Spleen (tissue), 11 donors: ENCODE measurements at regions not wholly inside any gene's neighbourhood (a gene's known extent, or its start where the extent isn't known, plus 50 kb on each side); places are given as distances from the start of the nearest gene placed in this dataset.

Source experiments
- DNase-seq: peaks from one replicate; pipeline ENCODE4 v3.0.0-alpha.2; 2020
- H3K27ac ChIP-seq, 8 donors: fragments of 200-600 bp; sonication (generic) in 7 of 8; 1 replicate in 4 of 8; 2 replicates in 4 of 8; pipeline versions ENCODE4 v1.5.0 to v1.8.0; 2016 to 2021; ENCODE audit warnings: inconsistent platforms in 4 of 8, mild to moderate bottlenecking in 4 of 8, moderate library complexity in 1 of 8
- H3K27me3 ChIP-seq, 7 donors: fragments of 200-600 bp; sonication (generic) in 6 of 7; replicated peaks in 1 of 7; 1 replicate in 4 of 7; 2 replicates in 3 of 7; pipeline versions ENCODE4 v1.5.0 to v1.8.0; 2016 to 2021; ENCODE audit warnings: inconsistent platforms in 3 of 7, mild to moderate bottlenecking in 1 of 7
- H3K36me3 ChIP-seq, 6 donors: fragments of 200-600 bp; sonication (generic) in 5 of 6; 1 replicate in 4 of 6; 2 replicates in 2 of 6; pipeline versions ENCODE4 v1.5.0 to v1.8.0; 2016 to 2021; ENCODE audit warnings: inconsistent platforms in 2 of 6
- H3K4me1 ChIP-seq, 6 donors: fragments of 200-600 bp; sonication (generic) in 5 of 6; 1 replicate in 3 of 6; 2 replicates in 3 of 6; pipeline versions ENCODE4 v1.5.0 to v1.8.0; 2016 to 2021; ENCODE audit warnings: inconsistent platforms in 3 of 6
- H3K4me3 ChIP-seq, 8 donors: fragments of 200-600 bp; sonication (generic) in 7 of 8; 1 replicate in 4 of 8; 2 replicates in 4 of 8; pipeline versions ENCODE4 v1.5.0 to v1.8.0; 2016 to 2021; ENCODE audit warnings: inconsistent platforms in 4 of 8, mild to moderate bottlenecking in 4 of 8, moderate library complexity in 2 of 8
- H3K9me3 ChIP-seq, 8 donors: fragments of 200-600 bp; sonication (generic) in 7 of 8; 1 replicate in 4 of 8; 2 replicates in 4 of 8; pipeline versions ENCODE4 v1.5.0 to v1.8.0; 2016 to 2021; ENCODE audit warnings: inconsistent platforms in 4 of 8
- CTCF ChIP-seq, 11 experiments: fragments of 200-600 bp in 7 of 11; fragments of 450-650 bp in 4 of 11; sonication (generic) in 4 of 11; IDR thresholded peaks in 8 of 11; conservative IDR thresholded peaks in 3 of 11; 1 replicate in 7 of 11; 2 replicates in 4 of 11; pipeline versions ENCODE4 v1.4.0 to v1.8.0; 2016 to 2021; ENCODE audit warnings: antibody characterized with exemption in 11 of 11, inconsistent platforms in 4 of 11, mild to moderate bottlenecking in 1 of 11
- POLR2A ChIP-seq, 3 donors: fragments of 450-650 bp; IDR thresholded peaks; one replicate each; pipeline ENCODE4 v1.5.1; 2017; ENCODE audit warnings: antibody characterized with exemption in 3 of 3, mild to moderate bottlenecking in 1 of 3
- POLR2AphosphoS5 ChIP-seq, 3 donors: sonication (generic); formaldehyde crosslinking; IDR thresholded peaks; one replicate each; pipeline ENCODE4 v1.5.1; 2017; ENCODE audit warnings: antibody characterized with exemption in 3 of 3
- WGBS, 5 donors: extraction: QIAGEN DNeasy Blood & Tissue Kit in 3 of 5; methylation state at CpG; one replicate each; pipeline versions ENCODE4 v1.1.5 to v1.1.7; 2013 to 2018; 5-methylcytosine and 5-hydroxymethylcytosine counted together
- intact Hi-C: fragments of 100-400 bp; cut with DNase I; formaldehyde crosslinking; loops from one replicate; pipeline ENCODE4 v1.15.0; 2023; ENCODE audit warnings: low total_unique reads
- donor health status: healthy with polysubstance abuse.
- donor health status: DM: no; HTN: no; CAD: no; lungs with moderate emphysema.
- donor health status: DM: no; HTN: no; CAD: no.
- donor health status: Bipolar disorder and iron deficiency.
- donor health status: healthy.
- donor health status: DM: no; HTN: no; CAD: no.
- donor health status: DM: yes; HTN: yes; CAD: no.

GRCh38 chr2:236632295-236633218 is 62.9 kb downstream of the ACKR3 start:
- Histone ChIP-seq H3K9me3 (no peaks in the 10 kb centered on the region), H3K27ac (no peak overlapping the region), H3K27me3 (no peaks in the 10 kb centered on the region), H3K4me3 (no peak overlapping the region), H3K36me3 (no peaks in the 10 kb centered on the region), H3K4me1 (no peaks in the 10 kb centered on the region)
- intact Hi-C loops = no loop called here
- TF ChIP-seq POLR2AphosphoS5 (IDR thresholded peaks at IDR 0.05) (no peak), POLR2A (IDR thresholded peaks at IDR 0.05) (no peak), CTCF (IDR thresholded peaks at IDR 0.05 in 8 of 11, conservative IDR thresholded peaks at IDR 0.05 in 3 of 11) (no peak)
- WGBS, 5 donors = 81 to 88% (median 85%) methylated on average over 10 to 11 of the region's 11 CpGs
- no peak for DNase-seq

- no peak for TF ChIP-seq POLR2AphosphoS5 (IDR thresholded peaks at IDR 0.05)
- no peak for TF ChIP-seq CTCF (IDR thresholded peaks at IDR 0.05 in 8 of 11, conservative IDR thresholded peaks at IDR 0.05 in 3 of 11)
- TF ChIP-seq POLR2A (IDR thresholded peaks at IDR 0.05) = no peak
- 69 to 73% (median 72%) methylated on average over 5 of the region's 5 CpGs for WGBS, 5 donors
- Histone ChIP-seq H3K36me3 (no peaks in the 10 kb centered on the region), H3K27me3 (no peaks in the 10 kb centered on the region), H3K4me1 (no peaks in the 10 kb centered on the region), H3K9me3 (no peaks in the 10 kb centered on the region), H3K27ac (no peak overlapping the region), H3K4me3 (no peak overlapping the region)
- peak; percentile 61 for DNase-seq
- intact Hi-C loops = no loop called here
These were observed 63.6 kb downstream of the ACKR3 start for GRCh38 chr2:236633219-236633570.

GRCh38 chr2:236633775-236634560 is 64.3 kb downstream of the ACKR3 start:
- DNase-seq = peak; percentile 61
- Histone ChIP-seq H3K4me1 (no peaks in the 10 kb centered on the region), H3K9me3 (no peaks in the 10 kb centered on the region), H3K27ac (no peak overlapping the region), H3K36me3 (no peaks in the 10 kb centered on the region), H3K27me3 (no peaks in the 10 kb centered on the region), H3K4me3 (no peak overlapping the region)
- TF ChIP-seq POLR2A (IDR thresholded peaks at IDR 0.05) (no peak), CTCF (IDR thresholded peaks at IDR 0.05 in 8 of 11, conservative IDR thresholded peaks at IDR 0.05 in 3 of 11) (no peak), POLR2AphosphoS5 (IDR thresholded peaks at IDR 0.05) (no peak)
- intact Hi-C loops = no loop called here
- WGBS, 5 donors = 86 to 94% (median 92%) methylated on average over 26 of the region's 26 CpGs

- 89 to 94% (median 91%) methylated on average over 7 of the region's 7 CpGs for WGBS, 5 donors
These were observed 66.6 kb downstream of the ACKR3 start for GRCh38 chr2:236636261-236636660.

More at GRCh38 chr2:236636261-236636660, 66.6 kb downstream of the ACKR3 start:
- H3K9me3 ChIP-seq = peaks cover 0 to 9% (median 5%) of the 10 kb centered on the region in 8 donors
- TF ChIP-seq CTCF (IDR thresholded peaks at IDR 0.05 in 8 of 11, conservative IDR thresholded peaks at IDR 0.05 in 3 of 11) (no peak), POLR2A (IDR thresholded peaks at IDR 0.05) (no peak), POLR2AphosphoS5 (IDR thresholded peaks at IDR 0.05) (no peak)
- no peaks in the 10 kb centered on the region for H3K4me1 ChIP-seq
- no peak overlapping the region for H3K4me3 ChIP-seq
- intact Hi-C loops = no loop called here
- peaks cover 0 to 5% (median 0%) of the 10 kb centered on the region in 7 donors for H3K27me3 ChIP-seq
- no peaks in the 10 kb centered on the region for H3K36me3 ChIP-seq
- peak; percentile 51 for DNase-seq
- H3K27ac ChIP-seq = no peak overlapping the region
